ENCODE measurements at regions not wholly inside any gene's neighbourhood (a gene's known extent, or its start where the extent isn't known, plus 50 kb on each side); places are given as distances from the start of the nearest gene placed in this dataset.

GRCh38 chrX:33324099-33324498 is 112.8 kb upstream of the DMD start:
- no peaks in the 10 kb centered on the region for H3K36me3 ChIP-seq
- H3K4me2 ChIP-seq = no peak overlapping the region
- no peaks in the 10 kb centered on the region for H3K4me1 ChIP-seq
- H3K36me3 Mint-ChIP-seq = no peaks in the 10 kb centered on the region
- H3K27me3 ChIP-seq = no peaks in the 10 kb centered on the region
- H3K4me3 ChIP-seq = no peak overlapping the region
- H3K9me3 Mint-ChIP-seq = no peaks in the 10 kb centered on the region
- no peaks in the 10 kb centered on the region for H3K4me1 Mint-ChIP-seq
- DNase-seq (ENCODE audit: low spot score) = peak; percentile 3
- TF ChIP-seq EZH2 (IDR thresholded peaks at IDR 0.05) = no peak
- TF ChIP-seq EZH2phosphoT487 (IDR thresholded peaks at IDR 0.05) = no peak
- peak; percentile 40 for TF ChIP-seq CTCF (IDR thresholded peaks at IDR 0.05)
- no peaks in the 10 kb centered on the region for H4K20me1 ChIP-seq (ENCODE audit: low read depth)
- no peaks in the 10 kb centered on the region for H3K9me3 ChIP-seq (ENCODE audit: low read depth)
- no peak overlapping the region for H2AFZ ChIP-seq (replicated peaks)
- no peaks in the 10 kb centered on the region for H3K27me3 Mint-ChIP-seq (ENCODE audit: insufficient read depth, low read depth)
- H3K4me3 Mint-ChIP-seq = no peak overlapping the region
- no peaks in the 10 kb centered on the region for H3K79me2 ChIP-seq (ENCODE audit: low read depth)
- H3F3A ChIP-seq (ENCODE audit: low read depth) = no peaks in the 10 kb centered on the region
- H3K27ac Mint-ChIP-seq = no peak overlapping the region
- H3K9ac ChIP-seq = no peak overlapping the region
- no peak overlapping the region for H3K27ac ChIP-seq

DNA sequence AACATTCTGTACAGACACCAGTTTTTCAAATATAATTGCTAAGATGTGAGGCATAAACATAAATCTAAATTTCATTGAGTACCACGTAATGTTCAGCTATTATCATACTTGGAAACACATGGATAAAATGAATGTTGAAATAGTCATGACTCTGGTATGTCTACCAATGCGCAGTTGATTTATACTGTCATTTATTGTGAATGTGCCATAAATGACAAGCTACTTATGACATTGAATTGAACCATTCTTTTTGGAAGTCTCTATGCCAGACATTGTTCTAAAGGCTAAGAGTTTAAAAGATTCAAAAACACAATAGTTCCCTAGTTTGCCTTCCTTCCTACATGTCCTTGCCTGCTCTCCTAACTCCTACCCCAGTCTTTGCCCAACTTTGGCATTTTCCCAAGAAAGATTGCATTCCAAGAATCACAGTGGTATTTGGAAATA is 96.6 kb upstream of the DMD start:
- Histone ChIP-seq H3K9me3 (ENCODE audit: low read depth) (no peaks in the 10 kb centered on the region), H3K9ac (no peak overlapping the region), H3K4me1 (no peaks in the 10 kb centered on the region), H4K20me1 (ENCODE audit: low read depth) (no peaks in the 10 kb centered on the region), H2AFZ (replicated peaks) (no peak overlapping the region), H3K27ac (no peak overlapping the region), H3F3A (ENCODE audit: low read depth) (no peaks in the 10 kb centered on the region), H3K4me3 (no peak overlapping the region), H3K79me2 (ENCODE audit: low read depth) (no peaks in the 10 kb centered on the region), H3K27me3 (no peaks in the 10 kb centered on the region), H3K36me3 (no peaks in the 10 kb centered on the region), H3K4me2 (no peak overlapping the region)
- TF ChIP-seq CTCF (IDR thresholded peaks at IDR 0.05) (no peak), EZH2phosphoT487 (IDR thresholded peaks at IDR 0.05) (no peak), EZH2 (IDR thresholded peaks at IDR 0.05) (no peak)
- DNase-seq (ENCODE audit: low spot score) = no peak
- no peaks in the 10 kb centered on the region for H3K4me1 Mint-ChIP-seq
- H3K27me3 Mint-ChIP-seq (ENCODE audit: insufficient read depth, low read depth) = no peaks in the 10 kb centered on the region
- H3K9me3 Mint-ChIP-seq = no peaks in the 10 kb centered on the region
- no peaks in the 10 kb centered on the region for H3K36me3 Mint-ChIP-seq
- no peak overlapping the region for H3K27ac Mint-ChIP-seq
- H3K4me3 Mint-ChIP-seq = no peak overlapping the region

- Histone ChIP-seq H3K27me3 (no peaks in the 10 kb centered on the region), H3K27ac (no peak overlapping the region), H3F3A (ENCODE audit: low read depth) (no peaks in the 10 kb centered on the region), H3K9ac (no peak overlapping the region), H2AFZ (replicated peaks) (no peak overlapping the region), H3K36me3 (no peaks in the 10 kb centered on the region), H3K4me1 (no peaks in the 10 kb centered on the region), H3K4me2 (no peak overlapping the region), H4K20me1 (ENCODE audit: low read depth) (no peaks in the 10 kb centered on the region), H3K79me2 (ENCODE audit: low read depth) (no peaks in the 10 kb centered on the region), H3K9me3 (ENCODE audit: low read depth) (no peaks in the 10 kb centered on the region), H3K4me3 (no peak overlapping the region)
- Mint-ChIP-seq H3K4me1 (no peaks in the 10 kb centered on the region), H3K9me3 (no peaks in the 10 kb centered on the region), H3K36me3 (no peaks in the 10 kb centered on the region), H3K4me3 (no peak overlapping the region), H3K27ac (no peak overlapping the region), H3K27me3 (ENCODE audit: insufficient read depth, low read depth) (no peaks in the 10 kb centered on the region)
- no peak for DNase-seq (ENCODE audit: low spot score)
- TF ChIP-seq EZH2phosphoT487 (IDR thresholded peaks at IDR 0.05) (no peak), CTCF (IDR thresholded peaks at IDR 0.05) (no peak), EZH2 (IDR thresholded peaks at IDR 0.05) (no peak)
These were observed 87.3 kb upstream of the DMD start for GRCh38 chrX:33298622-33299021.
